Neuronal stem cell (in vitro differentiated cells): ENCODE measurements at regions not wholly inside any gene's neighbourhood (a gene's known extent, or its start where the extent isn't known, plus 50 kb on each side); places are given as distances from the start of the nearest gene placed in this dataset.

Source experiments
- DNase-seq: peaks from one replicate; pipeline ENCODE4 v3.0.0-alpha.2; 2013; ENCODE audit warnings: low spot score
- H2AFZ ChIP-seq: one replicate; pipeline ENCODE4 v1.6.1; 2013; ENCODE audit warnings: mild to moderate bottlenecking, low read length, inconsistent platforms
- H2AK5ac ChIP-seq: 2 replicates; pipeline ENCODE4 v1.6.1; 2013; ENCODE audit warnings: low read depth, mild to moderate bottlenecking, inconsistent platforms, low read length, moderate library complexity, mixed read lengths
- H2BK120ac ChIP-seq: 2 replicates; pipeline ENCODE4 v1.6.1; 2013; ENCODE audit warnings: low read depth, mild to moderate bottlenecking, inconsistent platforms, low read length, moderate library complexity, mixed read lengths
- H2BK12ac ChIP-seq: one replicate; pipeline ENCODE4 v1.6.1; 2013; ENCODE audit warnings: low read length, inconsistent platforms
- H2BK15ac ChIP-seq: 2 replicates; pipeline ENCODE4 v1.6.1; 2013; ENCODE audit warnings: mild to moderate bottlenecking, low read length, inconsistent platforms, mixed read lengths
- H2BK5ac ChIP-seq: one replicate; pipeline ENCODE4 v1.6.1; 2013; ENCODE audit warnings: inconsistent platforms, mild to moderate bottlenecking, low read length, moderate library complexity
- H3K14ac ChIP-seq: one replicate; pipeline ENCODE4 v1.6.1; 2013; ENCODE audit warnings: low read length, inconsistent platforms
- H3K18ac ChIP-seq: 2 replicates; pipeline ENCODE4 v1.6.1; 2013; ENCODE audit warnings: low read length, inconsistent platforms
- H3K23ac ChIP-seq: 2 replicates; pipeline ENCODE4 v1.6.1; 2013; ENCODE audit warnings: low read depth, mild to moderate bottlenecking, mixed read lengths, low read length, inconsistent platforms; ENCODE audit not compliant: poor library complexity
- H3K27ac ChIP-seq: replicated peaks from 3 replicates; pipeline ENCODE4 v1.5.1; 2013; ENCODE audit warnings: low read length, inconsistent platforms
- H3K27me3 ChIP-seq, 3 experiments: 2 replicates each; pipeline ENCODE4 v1.6.1; 2013; ENCODE audit warnings: low read length in 3 of 3, mild to moderate bottlenecking in 2 of 3, inconsistent platforms in 1 of 3, low read depth in 1 of 3, mixed read lengths in 1 of 3, moderate library complexity in 1 of 3; ENCODE audit not compliant: control insufficient read depth in 3 of 3, insufficient read depth in 3 of 3
- H3K36me3 ChIP-seq, 2 donors: replicated peaks in 1 of 2; 2 replicates each; pipeline ENCODE4 v1.6.1; 2013; ENCODE audit warnings: low read length in 2 of 2; ENCODE audit not compliant: control insufficient read depth in 2 of 2, insufficient read depth in 2 of 2
- H3K4ac ChIP-seq: 2 replicates; pipeline ENCODE4 v1.6.1; 2013; ENCODE audit warnings: inconsistent platforms, mild to moderate bottlenecking, low read length, moderate library complexity
- H3K4me1 ChIP-seq, 2 donors: 1 replicate in 1 of 2; 2 replicates in 1 of 2; pipeline ENCODE4 v1.6.1; 2013; ENCODE audit warnings: low read length in 2 of 2, low read depth in 1 of 2; ENCODE audit not compliant: control insufficient read depth in 2 of 2, insufficient read depth in 1 of 2
- H3K4me2 ChIP-seq: one replicate; pipeline ENCODE4 v1.6.1; 2013; ENCODE audit warnings: mild to moderate bottlenecking, low read length, inconsistent platforms; ENCODE audit not compliant: insufficient read depth, poor library complexity, severe bottlenecking
- H3K4me3 ChIP-seq, 2 donors: 2 replicates each; pipeline ENCODE4 v1.5.1; 2013; ENCODE audit warnings: low read length in 2 of 2, mild to moderate bottlenecking in 2 of 2, inconsistent platforms in 1 of 2, moderate library complexity in 1 of 2
- H3K79me1 ChIP-seq: one replicate; pipeline ENCODE4 v1.6.1; 2013; ENCODE audit warnings: low read depth, mild to moderate bottlenecking, inconsistent platforms, low read length, moderate library complexity
- H3K9ac ChIP-seq: one replicate; pipeline ENCODE4 v1.6.1; 2013; ENCODE audit warnings: mild to moderate bottlenecking, low read depth, low read length, inconsistent platforms; ENCODE audit not compliant: poor library complexity
- H3K9me3 ChIP-seq, 2 donors: replicated peaks in 1 of 2; 2 replicates each; pipeline versions ENCODE3 to v1.6.1; 2013; ENCODE audit warnings: low read length in 2 of 2, mild to moderate bottlenecking in 2 of 2, inconsistent platforms in 1 of 2, low read depth in 1 of 2, mixed read lengths in 1 of 2, moderate library complexity in 1 of 2; ENCODE audit not compliant: control insufficient read depth in 2 of 2, insufficient read depth in 1 of 2
- H4K8ac ChIP-seq: one replicate; pipeline ENCODE4 v1.6.1; 2013; ENCODE audit warnings: low read depth, mild to moderate bottlenecking, inconsistent platforms, low read length, moderate library complexity
- H4K91ac ChIP-seq: one replicate; pipeline ENCODE4 v1.6.1; 2013; ENCODE audit warnings: low read length, low read depth, mild to moderate bottlenecking, inconsistent platforms; ENCODE audit not compliant: poor library complexity
- WGBS, 2 donors: extraction: QIAGEN DNeasy Blood & Tissue Kit; methylation state at CpG; one replicate each; pipeline ENCODE4 v1.1.7; 2013; ENCODE audit warnings: missing lambda C conversion rate in 2 of 2, mixed read lengths in 1 of 2; ENCODE audit not compliant: insufficient read length in 2 of 2, insufficient replicate concordance in 1 of 2; ENCODE audit errors: extremely low coverage in 2 of 2; 5-methylcytosine and 5-hydroxymethylcytosine counted together

DNA sequence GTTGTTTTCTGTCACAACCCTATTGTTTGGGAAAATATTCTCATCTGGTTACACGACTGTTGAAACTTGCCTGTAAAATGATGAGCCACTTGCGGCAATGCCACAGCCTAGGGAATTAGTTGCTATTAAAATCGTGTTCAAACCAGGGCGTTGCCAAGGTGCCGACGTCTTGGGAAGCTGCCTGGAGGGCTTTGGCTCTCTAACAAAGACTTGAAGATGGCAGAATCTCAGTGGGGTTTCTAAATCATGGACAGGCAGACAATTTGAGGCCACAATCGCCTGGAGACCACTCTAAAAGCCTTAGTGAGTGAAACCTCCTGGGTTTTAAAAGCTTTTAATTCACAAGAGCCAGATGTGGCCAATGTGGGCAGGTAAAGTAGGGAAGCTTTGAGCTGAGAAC is 117.2 kb upstream of the BMAL1 start:
- no peaks in the 10 kb centered on the region for H3K79me1 ChIP-seq
- DNase-seq, result no peak
- H4K91ac ChIP-seq, result no peak overlapping the region
- H2BK120ac ChIP-seq, result no peak overlapping the region
- no CpG with 5 or more reads among the region's 7 CpGs for WGBS, 2 donors
- H2BK15ac ChIP-seq, result no peak overlapping the region
- H3K9ac ChIP-seq, result no peak overlapping the region
- H2BK12ac ChIP-seq, result no peak overlapping the region
- H2BK5ac ChIP-seq, result no peak overlapping the region
- H3K9me3 ChIP-seq, result peaks cover 0 to 5% of the 10 kb centered on the region in 2 donors
- H3K18ac ChIP-seq, result no peak overlapping the region
- no peaks in the 10 kb centered on the region for H3K36me3 ChIP-seq
- H3K27ac ChIP-seq, result no peak overlapping the region
- H4K8ac ChIP-seq, result no peak overlapping the region
- H3K4me1 ChIP-seq, result peaks cover 5 to 20% of the 10 kb centered on the region in 2 donors
- H2AK5ac ChIP-seq, result no peak overlapping the region
- H2AFZ ChIP-seq, result peak overlapping the region; percentile 50
- no peak overlapping the region for H3K4ac ChIP-seq
- no peak overlapping the region for H3K4me3 ChIP-seq
- H3K4me2 ChIP-seq, result no peak overlapping the region
- no peak overlapping the region for H3K14ac ChIP-seq
- no peak overlapping the region for H3K23ac ChIP-seq
- H3K27me3 ChIP-seq, result no peaks in the 10 kb centered on the region

DNA sequence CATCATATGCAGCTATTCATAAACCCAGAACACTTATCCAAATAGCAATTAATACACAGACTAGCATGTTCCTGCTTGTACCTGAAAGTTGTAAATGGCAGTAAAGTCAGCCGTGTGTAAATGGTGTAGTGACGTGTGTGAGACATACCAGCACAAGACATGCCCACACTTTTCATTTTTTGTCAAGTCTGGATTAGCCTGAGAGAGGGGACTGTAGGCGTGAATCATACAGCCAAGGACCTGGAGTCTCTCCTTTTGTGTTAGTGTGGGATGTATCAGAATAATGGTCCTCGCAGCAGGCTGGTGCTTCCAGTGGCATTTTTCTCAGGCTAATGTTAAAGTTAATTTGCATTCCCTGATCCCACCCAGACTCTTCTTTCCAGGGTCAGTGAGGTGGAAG is 116.8 kb upstream of the BMAL1 start:
- Histone ChIP-seq H3K4me1 (peaks cover 5 to 20% of the 10 kb centered on the region in 2 donors), H3K4me3 (no peak overlapping the region), H3K9me3 (peaks cover 0 to under 1% of the 10 kb centered on the region in 2 donors), H3K23ac (no peak overlapping the region), H2AK5ac (no peak overlapping the region), H3K36me3 (no peaks in the 10 kb centered on the region), H2BK120ac (no peak overlapping the region), H3K4me2 (no peak overlapping the region), H3K4ac (no peak overlapping the region), H3K18ac (no peak overlapping the region), H2BK12ac (no peak overlapping the region), H3K9ac (no peak overlapping the region), H4K8ac (no peak overlapping the region), H3K27me3 (no peaks in the 10 kb centered on the region), H2BK15ac (no peak overlapping the region), H3K14ac (no peak overlapping the region), H4K91ac (no peak overlapping the region), H3K27ac (no peak overlapping the region), H2AFZ (peak overlapping the region; percentile 50), H3K79me1 (no peaks in the 10 kb centered on the region), H2BK5ac (no peak overlapping the region)
- no CpG with 5 or more reads among the region's 4 CpGs for WGBS, 2 donors
- no peak for DNase-seq

DNA sequence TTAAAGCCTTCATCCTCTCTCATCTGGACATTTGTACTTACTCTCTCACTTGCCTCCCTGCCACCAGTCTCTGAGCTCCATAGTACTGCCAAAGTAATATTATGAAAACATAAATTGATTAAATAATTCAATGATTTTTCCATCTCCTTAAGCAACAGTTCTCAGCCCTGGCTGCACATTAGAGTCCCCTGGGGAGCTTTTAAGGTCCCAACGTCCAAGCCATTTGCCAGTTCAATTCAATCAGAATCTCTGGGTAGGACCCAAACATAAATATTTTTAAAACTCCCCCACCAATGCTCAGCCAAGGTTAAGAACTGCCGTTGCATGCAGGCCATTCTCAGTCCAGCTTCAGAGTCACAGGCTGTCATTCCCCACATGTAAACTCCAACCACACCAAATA is 114.4 kb upstream of the BMAL1 start:
- H3K14ac ChIP-seq, result no peak overlapping the region
- no peak overlapping the region for H3K18ac ChIP-seq
- H3K4ac ChIP-seq, result no peak overlapping the region
- H3K36me3 ChIP-seq, result no peaks in the 10 kb centered on the region
- H3K27me3 ChIP-seq, result no peaks in the 10 kb centered on the region
- no peak overlapping the region for H2BK12ac ChIP-seq
- H2AK5ac ChIP-seq, result no peak overlapping the region
- no peak overlapping the region for H3K27ac ChIP-seq
- no peak overlapping the region for H2BK120ac ChIP-seq
- H3K4me3 ChIP-seq, result no peak overlapping the region
- no peak overlapping the region for H3K9ac ChIP-seq
- no CpG with 5 or more reads among the region's 2 CpGs for WGBS, 2 donors
- H4K91ac ChIP-seq, result no peak overlapping the region
- no peaks in the 10 kb centered on the region for H3K79me1 ChIP-seq
- no peak overlapping the region for H3K4me2 ChIP-seq
- H3K4me1 ChIP-seq, result peaks cover 5 to 20% of the 10 kb centered on the region in 2 donors
- H2AFZ ChIP-seq, result no peak overlapping the region
- no peak overlapping the region for H2BK5ac ChIP-seq
- H2BK15ac ChIP-seq, result no peak overlapping the region
- H4K8ac ChIP-seq, result no peak overlapping the region
- no peaks in the 10 kb centered on the region for H3K9me3 ChIP-seq
- DNase-seq, result no peak
- H3K23ac ChIP-seq, result no peak overlapping the region

DNA sequence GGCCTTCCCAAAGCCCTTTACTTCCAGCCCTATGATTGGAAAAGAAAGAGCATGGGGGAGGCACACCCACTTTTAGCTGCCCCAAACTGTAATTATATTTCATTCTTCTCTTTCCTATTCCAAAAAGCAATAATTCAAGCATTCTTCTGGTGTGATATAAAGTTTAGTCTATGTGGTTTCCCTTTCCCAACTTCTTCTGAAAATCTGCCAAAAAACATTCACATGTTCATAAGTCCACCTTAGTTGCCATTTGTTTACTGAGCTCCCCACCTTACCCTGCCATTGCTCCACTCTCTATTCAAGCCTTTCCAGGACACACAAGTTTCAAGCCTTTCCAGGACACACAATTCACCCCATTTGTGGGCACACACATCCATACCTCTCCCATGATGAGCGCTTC is 111.6 kb upstream of the BMAL1 start:
- no peak overlapping the region for H3K18ac ChIP-seq
- H3K4me3 ChIP-seq, result no peak overlapping the region
- no peak for DNase-seq
- H2BK15ac ChIP-seq, result no peak overlapping the region
- H3K27me3 ChIP-seq, result peaks cover 0 to 2% (median 0%) of the 10 kb centered on the region in 3 experiments
- H2BK120ac ChIP-seq, result no peak overlapping the region
- no peak overlapping the region for H3K27ac ChIP-seq
- WGBS, 2 donors, result no CpG with 5 or more reads among the region's 1 CpG
- H3K9me3 ChIP-seq, result no peaks in the 10 kb centered on the region
- no peak overlapping the region for H4K91ac ChIP-seq
- H3K4me1 ChIP-seq, result peaks cover under 1 to 10% of the 10 kb centered on the region in 2 donors
- no peak overlapping the region for H3K14ac ChIP-seq
- no peak overlapping the region for H4K8ac ChIP-seq
- no peak overlapping the region for H2AFZ ChIP-seq
- H3K36me3 ChIP-seq, result no peaks in the 10 kb centered on the region
- H3K9ac ChIP-seq, result no peak overlapping the region
- H3K4ac ChIP-seq, result no peak overlapping the region
- H2AK5ac ChIP-seq, result no peak overlapping the region
- no peaks in the 10 kb centered on the region for H3K79me1 ChIP-seq
- no peak overlapping the region for H3K4me2 ChIP-seq
- H2BK5ac ChIP-seq, result no peak overlapping the region
- no peak overlapping the region for H2BK12ac ChIP-seq
- no peak overlapping the region for H3K23ac ChIP-seq
